ENCODE measurements at regions not wholly inside any gene's neighbourhood (a gene's known extent, or its start where the extent isn't known, plus 50 kb on each side); places are given as distances from the start of the nearest gene placed in this dataset.

DNA sequence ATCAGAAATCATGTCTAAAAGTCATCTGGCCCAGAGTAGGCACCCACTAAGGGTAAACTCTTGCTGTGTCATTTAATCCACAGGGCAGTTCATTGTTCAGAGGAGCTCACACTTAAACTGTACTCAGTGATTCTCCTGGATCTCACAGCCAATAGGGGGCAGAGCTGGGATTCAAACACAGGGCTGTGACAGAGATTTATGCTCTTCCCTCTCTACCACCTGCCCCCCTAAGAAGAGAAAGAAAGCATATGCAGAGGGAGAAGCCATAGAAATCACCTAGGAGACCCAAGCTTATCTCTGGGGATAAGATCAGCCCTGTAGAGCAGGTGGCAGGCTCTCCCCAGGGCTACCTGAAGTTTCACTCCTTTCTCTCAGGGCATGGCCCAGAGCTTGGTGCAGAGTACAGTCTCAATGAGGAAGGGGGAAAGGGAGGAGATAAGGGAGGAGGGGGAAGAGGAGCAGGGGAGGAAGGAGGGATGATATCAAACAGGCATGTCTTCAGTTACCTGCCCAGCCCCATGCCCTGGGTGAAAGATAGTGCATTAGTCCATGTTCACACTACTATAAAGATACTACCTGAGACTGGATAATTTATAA lies 51.8 kb upstream of the ADPGK start:
- DNase-seq = peak; percentile 14
- H3K9me3 Mint-ChIP-seq = no peaks in the 10 kb centered on the region
- peaks cover 2% of the 10 kb centered on the region for H3K27me3 Mint-ChIP-seq (ENCODE audit: low read depth)
- CTCF ChIA-PET = interaction anchor here (0.6 kb wide), 2 partner anchors 17 to 174 kb away, joined by 3 to 4 read pairs; no protein-coding TSS in a partner anchor
- intact Hi-C loops (cut with micrococcal nuclease) = no loop called here
- H3K4me1 Mint-ChIP-seq (ENCODE audit: low read depth) = no peaks in the 10 kb centered on the region
- H3K4me3 Mint-ChIP-seq = no peak overlapping the region
- no peaks in the 10 kb centered on the region for H3K36me3 Mint-ChIP-seq (ENCODE audit: low read depth)
- no peak overlapping the region for H3K27ac Mint-ChIP-seq

GRCh38 chr15:72833561-72833960 lies 50.0 kb upstream of the ADPGK start:
- CTCF ChIA-PET = no interaction called here
- Mint-ChIP-seq H3K27me3 (ENCODE audit: low read depth) (peaks cover 2% of the 10 kb centered on the region), H3K36me3 (ENCODE audit: low read depth) (no peaks in the 10 kb centered on the region), H3K4me1 (ENCODE audit: low read depth) (no peaks in the 10 kb centered on the region), H3K9me3 (no peaks in the 10 kb centered on the region), H3K27ac (no peak overlapping the region), H3K4me3 (no peak overlapping the region)
- intact Hi-C loops (cut with micrococcal nuclease) = no loop called here
- no peak for DNase-seq
